Natural killer cell treated with Interleukin-12 subunit alpha and Interleukin-12 subunit beta and Interleukin-15 and Interleukin-18, amount 100 ng/mL, for 72 hours (primary cell): ENCODE measurements at regions not wholly inside any gene's neighbourhood (a gene's known extent, or its start where the extent isn't known, plus 50 kb on each side); places are given as distances from the start of the nearest gene placed in this dataset.

Experiments
- ATAC-seq, 2 donors: fragments of 150-1000 bp; cut with Tn5 transposase in 1 of 2; sonication (Bioruptor Pico), chemical (Tn5 transposase) in 1 of 2; 2 replicates each; pipeline ENCODE4 v1.10.0; 2021
- DNase-seq: peaks from one replicate; pipeline ENCODE4 v3.0.0; 2022; ENCODE audit warnings: low spot score
- H3K27ac Mint-ChIP-seq, 2 donors: 1 replicate in 1 of 2; 2 replicates in 1 of 2; pipeline ENCODE4 v1.8.0; 2022; ENCODE audit warnings: mixed read lengths in 2 of 2, mild to moderate bottlenecking in 1 of 2, moderate library complexity in 1 of 2
- H3K27me3 Mint-ChIP-seq, 2 donors: 1 replicate in 1 of 2; 2 replicates in 1 of 2; pipeline ENCODE4 v1.8.0; 2022; ENCODE audit warnings: mixed read lengths in 2 of 2
- H3K36me3 Mint-ChIP-seq: one replicate; pipeline ENCODE4 v1.8.0; 2022; ENCODE audit warnings: mixed read lengths
- H3K4me1 Mint-ChIP-seq, 2 donors: 1 replicate in 1 of 2; 2 replicates in 1 of 2; pipeline ENCODE4 v1.8.0; 2022; ENCODE audit warnings: low read depth in 2 of 2, mixed read lengths in 2 of 2, mild to moderate bottlenecking in 1 of 2
- H3K4me3 Mint-ChIP-seq: one replicate; pipeline ENCODE4 v1.8.0; 2022; ENCODE audit warnings: mixed read lengths
- H3K9me3 Mint-ChIP-seq: 2 replicates; pipeline ENCODE4 v1.8.0; 2022; ENCODE audit warnings: mixed read lengths

- no peak overlapping the region for H3K27ac Mint-ChIP-seq
- no peaks in the 10 kb centered on the region for H3K4me1 Mint-ChIP-seq
- DNase-seq (no peak), ATAC-seq (no peak)
- no peak overlapping the region for H3K4me3 Mint-ChIP-seq
- no peaks in the 10 kb centered on the region for H3K9me3 Mint-ChIP-seq
- H3K27me3 Mint-ChIP-seq = no peaks in the 10 kb centered on the region
- no peaks in the 10 kb centered on the region for H3K36me3 Mint-ChIP-seq
Observed at GRCh38 chr16:86088287-86088686, 189.3 kb downstream of the IRF8 start.

- H3K27me3 Mint-ChIP-seq = no peaks in the 10 kb centered on the region
- H3K4me3 Mint-ChIP-seq = no peak overlapping the region
- H3K27ac Mint-ChIP-seq = no peak overlapping the region
- H3K36me3 Mint-ChIP-seq = no peaks in the 10 kb centered on the region
- DNase-seq = no peak
- H3K9me3 Mint-ChIP-seq = no peaks in the 10 kb centered on the region
- no peak for ATAC-seq
- no peaks in the 10 kb centered on the region for H3K4me1 Mint-ChIP-seq
Observed at GRCh38 chr16:86088816-86089215, 189.9 kb downstream of the IRF8 start.

- Mint-ChIP-seq H3K27ac (no peak overlapping the region), H3K36me3 (no peaks in the 10 kb centered on the region), H3K27me3 (no peaks in the 10 kb centered on the region), H3K4me3 (no peak overlapping the region), H3K9me3 (no peaks in the 10 kb centered on the region), H3K4me1 (no peaks in the 10 kb centered on the region)
- DNase-seq = no peak
- no peak for ATAC-seq
Observed at GRCh38 chr16:86089334-86089900, 190.5 kb downstream of the IRF8 start.

GRCh38 chr16:86089991-86090390, 191.0 kb downstream of the IRF8 start:
- Mint-ChIP-seq H3K4me3 (no peak overlapping the region), H3K27me3 (no peaks in the 10 kb centered on the region), H3K27ac (no peak overlapping the region), H3K36me3 (no peaks in the 10 kb centered on the region), H3K9me3 (no peaks in the 10 kb centered on the region), H3K4me1 (no peaks in the 10 kb centered on the region)
- DNase-seq = no peak
- ATAC-seq = no peak

- no peak overlapping the region for H3K27ac Mint-ChIP-seq
- ATAC-seq = no peak
Observed at GRCh38 chr16:86090461-86091170, 191.7 kb downstream of the IRF8 start.

GRCh38 chr16:86091976-86092375, 193.0 kb downstream of the IRF8 start:
- Mint-ChIP-seq H3K27me3 (no peaks in the 10 kb centered on the region), H3K4me3 (no peak overlapping the region), H3K27ac (no peak overlapping the region), H3K36me3 (no peaks in the 10 kb centered on the region), H3K9me3 (no peaks in the 10 kb centered on the region), H3K4me1 (no peaks in the 10 kb centered on the region)
- ATAC-seq (no peak), DNase-seq (no peak)

More at GRCh38 chr16:86090461-86091170, 191.7 kb downstream of the IRF8 start:
- no peaks in the 10 kb centered on the region for H3K27me3 Mint-ChIP-seq
- no peak for DNase-seq
- H3K36me3 Mint-ChIP-seq = no peaks in the 10 kb centered on the region
- H3K4me3 Mint-ChIP-seq = no peak overlapping the region
- no peaks in the 10 kb centered on the region for H3K9me3 Mint-ChIP-seq
- no peaks in the 10 kb centered on the region for H3K4me1 Mint-ChIP-seq

GRCh38 chr16:86092586-86093480, 193.9 kb downstream of the IRF8 start:
- DNase-seq (no peak), ATAC-seq (no peak)
- H3K27ac Mint-ChIP-seq = no peak overlapping the region
- no peak overlapping the region for H3K4me3 Mint-ChIP-seq
- H3K9me3 Mint-ChIP-seq = no peaks in the 10 kb centered on the region
- no peaks in the 10 kb centered on the region for H3K36me3 Mint-ChIP-seq
- no peaks in the 10 kb centered on the region for H3K27me3 Mint-ChIP-seq
- no peaks in the 10 kb centered on the region for H3K4me1 Mint-ChIP-seq

- no peak for DNase-seq
Observed at GRCh38 chr16:86093801-86094750, 195.1 kb downstream of the IRF8 start.

GRCh38 chr16:86095131-86095752, 196.3 kb downstream of the IRF8 start:
- no peaks in the 10 kb centered on the region for H3K9me3 Mint-ChIP-seq
- no peaks in the 10 kb centered on the region for H3K36me3 Mint-ChIP-seq
- H3K4me3 Mint-ChIP-seq = no peak overlapping the region
- ATAC-seq = no peak
- H3K4me1 Mint-ChIP-seq = no peaks in the 10 kb centered on the region
- H3K27ac Mint-ChIP-seq = no peak overlapping the region
- H3K27me3 Mint-ChIP-seq = no peaks in the 10 kb centered on the region
- DNase-seq = no peak

More at GRCh38 chr16:86093801-86094750, 195.1 kb downstream of the IRF8 start:
- Mint-ChIP-seq H3K27ac (no peak overlapping the region), H3K4me3 (no peak overlapping the region), H3K9me3 (no peaks in the 10 kb centered on the region), H3K4me1 (no peaks in the 10 kb centered on the region), H3K27me3 (no peaks in the 10 kb centered on the region), H3K36me3 (no peaks in the 10 kb centered on the region)
- peak in 1 of 2 donors; percentile 34 for ATAC-seq

- Mint-ChIP-seq H3K4me3 (no peak overlapping the region), H3K4me1 (no peaks in the 10 kb centered on the region), H3K27me3 (no peaks in the 10 kb centered on the region), H3K9me3 (no peaks in the 10 kb centered on the region), H3K27ac (no peak overlapping the region), H3K36me3 (no peaks in the 10 kb centered on the region)
- ATAC-seq = peak; percentile 26 to 42
- no peak for DNase-seq
Observed at GRCh38 chr16:86095906-86096485, 197.0 kb downstream of the IRF8 start.

- DNase-seq = no peak
- Mint-ChIP-seq H3K4me1 (no peaks in the 10 kb centered on the region), H3K9me3 (no peaks in the 10 kb centered on the region), H3K4me3 (no peak overlapping the region), H3K27ac (no peak overlapping the region), H3K27me3 (peaks cover 0 to 1% of the 10 kb centered on the region in 2 donors), H3K36me3 (no peaks in the 10 kb centered on the region)
- no peak for ATAC-seq
Observed at GRCh38 chr16:86096850-86097249, 197.9 kb downstream of the IRF8 start.

- H3K4me3 Mint-ChIP-seq = no peak overlapping the region
- H3K4me1 Mint-ChIP-seq = no peaks in the 10 kb centered on the region
- ATAC-seq (no peak), DNase-seq (no peak)
- H3K36me3 Mint-ChIP-seq = no peaks in the 10 kb centered on the region
- no peaks in the 10 kb centered on the region for H3K9me3 Mint-ChIP-seq
- H3K27me3 Mint-ChIP-seq = peaks cover 2 to 8% of the 10 kb centered on the region in 2 donors
- no peak overlapping the region for H3K27ac Mint-ChIP-seq
Observed at GRCh38 chr16:86099326-86099725, 200.4 kb downstream of the IRF8 start.
